ENCODE measurements at regions not wholly inside any gene's neighbourhood (a gene's known extent, or its start where the extent isn't known, plus 50 kb on each side); places are given as distances from the start of the nearest gene placed in this dataset.

DNA sequence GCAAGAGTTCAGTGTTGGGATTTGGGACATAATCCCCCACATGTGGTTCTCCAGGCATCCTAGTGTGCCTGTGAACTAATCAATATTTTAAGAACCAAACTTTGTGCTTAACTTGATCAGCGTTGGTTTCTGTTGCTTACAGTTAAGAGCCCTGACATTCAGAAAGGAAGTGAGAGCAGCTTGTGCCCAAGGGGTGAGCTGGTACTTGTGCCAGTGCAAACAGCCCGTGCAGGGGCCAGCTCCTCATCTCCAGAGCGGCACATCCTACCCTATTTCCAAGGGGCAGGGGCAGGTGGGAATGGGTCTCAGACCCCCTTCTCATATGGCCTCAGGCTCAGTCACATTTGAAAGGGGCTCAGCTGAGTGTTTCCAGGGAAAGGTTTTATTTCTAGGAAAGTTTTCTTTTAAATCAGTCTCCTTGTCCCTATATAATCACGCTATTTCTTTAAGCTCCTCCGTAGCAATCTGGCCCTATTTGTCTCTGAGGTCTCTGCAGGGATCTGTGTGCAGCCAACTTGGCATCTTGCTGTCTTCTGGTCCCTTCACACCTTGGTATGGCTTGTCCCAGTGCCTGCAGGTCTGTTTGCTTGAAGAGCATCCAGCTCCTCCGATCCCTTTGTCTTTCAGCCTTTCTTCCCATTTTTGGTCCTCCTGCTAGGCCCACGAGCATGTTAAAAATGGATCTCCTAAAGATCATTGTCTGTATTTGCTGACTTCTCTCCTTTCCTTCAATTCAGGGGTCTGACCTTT, 358.9 kb downstream of the HRH4 start:
- no peak overlapping the region for H3K27ac ChIP-seq (ENCODE audit: low read depth, low read length)
- no peak for DNase-seq (ENCODE audit: low read depth, low spot score)
- TF ChIP-seq, protein P1, sequence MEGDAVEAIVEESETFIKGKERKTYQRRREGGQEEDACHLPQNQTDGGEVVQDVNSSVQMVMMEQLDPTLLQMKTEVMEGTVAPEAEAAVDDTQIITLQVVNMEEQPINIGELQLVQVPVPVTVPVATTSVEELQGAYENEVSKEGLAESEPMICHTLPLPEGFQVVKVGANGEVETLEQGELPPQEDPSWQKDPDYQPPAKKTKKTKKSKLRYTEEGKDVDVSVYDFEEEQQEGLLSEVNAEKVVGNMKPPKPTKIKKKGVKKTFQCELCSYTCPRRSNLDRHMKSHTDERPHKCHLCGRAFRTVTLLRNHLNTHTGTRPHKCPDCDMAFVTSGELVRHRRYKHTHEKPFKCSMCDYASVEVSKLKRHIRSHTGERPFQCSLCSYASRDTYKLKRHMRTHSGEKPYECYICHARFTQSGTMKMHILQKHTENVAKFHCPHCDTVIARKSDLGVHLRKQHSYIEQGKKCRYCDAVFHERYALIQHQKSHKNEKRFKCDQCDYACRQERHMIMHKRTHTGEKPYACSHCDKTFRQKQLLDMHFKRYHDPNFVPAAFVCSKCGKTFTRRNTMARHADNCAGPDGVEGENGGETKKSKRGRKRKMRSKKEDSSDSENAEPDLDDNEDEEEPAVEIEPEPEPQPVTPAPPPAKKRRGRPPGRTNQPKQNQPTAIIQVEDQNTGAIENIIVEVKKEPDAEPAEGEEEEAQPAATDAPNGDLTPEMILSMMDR (IDR thresholded peaks at IDR 0.05; ENCODE audit: low read depth, low read length): no peak
- no peaks in the 10 kb centered on the region for H3K9me3 ChIP-seq (ENCODE audit: control insufficient read depth, insufficient read depth, low read length)
- ChIA-PET CTCF (no interaction called here), POLR2A (no interaction called here)
- no peaks in the 10 kb centered on the region for H3K27me3 ChIP-seq (ENCODE audit: control insufficient read depth, insufficient read depth, low read length)
- H3K4me3 ChIP-seq (ENCODE audit: low read depth, low read length): no peak overlapping the region

DNA sequence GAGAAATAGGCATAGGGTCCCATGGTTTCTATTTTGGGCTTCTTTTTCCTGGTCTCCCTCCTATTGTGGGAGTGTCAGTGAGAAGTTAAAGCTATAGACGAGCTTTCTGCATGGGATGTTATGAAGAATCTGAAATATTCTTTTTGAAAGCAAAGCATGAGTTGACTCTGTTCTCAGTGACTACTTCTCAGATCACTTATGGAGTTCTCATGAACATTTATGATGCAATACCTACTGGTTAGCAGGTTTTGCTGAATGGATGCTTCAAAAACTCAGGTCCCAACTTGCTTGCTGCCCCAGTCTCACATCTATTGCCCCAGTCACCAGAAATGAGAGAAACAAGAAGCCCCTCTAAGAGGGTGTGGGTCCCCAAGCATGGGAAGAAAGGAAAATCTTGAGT, 365.0 kb downstream of the HRH4 start:
- Histone ChIP-seq H3K27me3 (ENCODE audit: control insufficient read depth, insufficient read depth, low read length) (peaks cover 2% of the 10 kb centered on the region), H3K4me3 (ENCODE audit: low read depth, low read length) (no peak overlapping the region), H3K9me3 (ENCODE audit: control insufficient read depth, insufficient read depth, low read length) (no peaks in the 10 kb centered on the region), H3K27ac (ENCODE audit: low read depth, low read length) (no peak overlapping the region)
- TF ChIP-seq, protein P1 (IDR thresholded peaks at IDR 0.05; ENCODE audit: low read depth, low read length): no peak
- CTCF ChIA-PET: no interaction called here
- POLR2A ChIA-PET: no interaction called here
- no peak for DNase-seq (ENCODE audit: low read depth, low spot score)

DNA sequence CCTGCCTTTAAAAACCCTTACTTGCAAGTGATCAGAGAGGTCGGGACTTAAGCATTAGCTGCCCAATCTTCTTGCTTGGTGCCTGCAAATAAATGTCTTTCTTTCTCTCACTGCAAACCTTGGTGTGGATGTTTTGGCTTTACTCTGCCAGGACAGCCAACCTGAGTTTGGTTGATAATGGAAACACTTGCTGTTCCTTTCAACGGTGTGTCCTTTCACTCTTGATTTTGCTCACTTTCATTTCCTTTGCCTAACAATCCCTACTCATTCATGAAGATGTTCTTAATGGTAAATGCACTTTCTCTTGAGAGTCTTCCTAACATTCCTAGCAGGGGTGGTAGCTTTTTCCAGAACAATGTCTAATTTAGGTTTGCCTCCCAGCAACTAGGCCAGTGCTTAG, 366.2 kb downstream of the HRH4 start:
- TF ChIP-seq, protein P1 (IDR thresholded peaks at IDR 0.05; ENCODE audit: low read depth, low read length): no peak
- Histone ChIP-seq H3K4me3 (ENCODE audit: low read depth, low read length) (no peak overlapping the region), H3K27ac (ENCODE audit: low read depth, low read length) (no peak overlapping the region), H3K9me3 (ENCODE audit: control insufficient read depth, insufficient read depth, low read length) (no peaks in the 10 kb centered on the region), H3K27me3 (ENCODE audit: control insufficient read depth, insufficient read depth, low read length) (peaks cover 2% of the 10 kb centered on the region)
- ChIA-PET CTCF (no interaction called here), POLR2A (no interaction called here)
- DNase-seq (ENCODE audit: low read depth, low spot score): no peak

DNA sequence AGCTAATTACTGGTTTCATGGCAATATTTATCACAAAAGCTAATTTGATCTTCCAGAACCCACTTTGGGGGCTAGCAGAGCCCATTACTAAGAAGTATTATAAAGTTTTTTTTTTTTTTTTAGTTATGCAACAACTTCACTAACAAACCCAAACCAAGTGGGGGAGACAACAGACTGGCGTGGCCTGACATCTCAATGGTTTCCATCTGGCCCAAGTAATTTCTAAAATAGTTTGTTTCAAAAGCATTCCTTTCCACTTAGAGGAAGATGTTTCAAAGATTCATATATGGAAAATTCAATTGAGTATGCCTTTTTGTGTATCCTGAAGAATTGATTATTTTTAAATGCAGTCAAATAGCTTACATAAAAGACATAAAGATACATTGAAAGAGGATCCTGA, 367.1 kb downstream of the HRH4 start:
- TF ChIP-seq, protein P1 (IDR thresholded peaks at IDR 0.05; ENCODE audit: low read depth, low read length): no peak
- no peak overlapping the region for H3K27ac ChIP-seq (ENCODE audit: low read depth, low read length)
- no peak for DNase-seq (ENCODE audit: low read depth, low spot score)
- no peak overlapping the region for H3K4me3 ChIP-seq (ENCODE audit: low read depth, low read length)
- POLR2A ChIA-PET: no interaction called here
- CTCF ChIA-PET: no interaction called here
- H3K9me3 ChIP-seq (ENCODE audit: control insufficient read depth, insufficient read depth, low read length): no peaks in the 10 kb centered on the region
- peaks cover 2% of the 10 kb centered on the region for H3K27me3 ChIP-seq (ENCODE audit: control insufficient read depth, insufficient read depth, low read length)

DNA sequence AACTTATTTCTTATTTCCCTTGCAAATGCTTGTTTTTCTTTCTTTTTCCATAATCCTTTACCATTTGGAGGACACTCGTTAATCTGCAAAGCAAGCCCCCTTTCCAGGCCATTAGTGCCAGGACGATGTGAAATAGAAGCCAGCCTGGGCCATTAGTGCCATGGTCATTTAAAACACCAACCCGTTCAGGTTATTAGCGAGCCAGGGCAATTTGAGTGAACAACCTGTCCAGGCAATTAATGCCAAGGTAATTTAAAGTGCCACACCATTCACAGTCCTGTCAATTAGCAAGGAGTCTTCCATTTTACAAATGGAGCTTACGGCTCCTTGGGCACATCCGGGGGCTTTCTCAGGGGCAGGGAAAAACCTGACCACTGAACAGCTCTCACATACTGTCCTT, 370.6 kb downstream of the HRH4 start:
- ChIA-PET CTCF (no interaction called here), POLR2A (no interaction called here)
- no peak overlapping the region for H3K4me3 ChIP-seq (ENCODE audit: low read depth, low read length)
- peaks cover 2% of the 10 kb centered on the region for H3K27me3 ChIP-seq (ENCODE audit: control insufficient read depth, insufficient read depth, low read length)
- no peak for DNase-seq (ENCODE audit: low read depth, low spot score)
- TF ChIP-seq, protein P1 (IDR thresholded peaks at IDR 0.05; ENCODE audit: low read depth, low read length): no peak
- H3K9me3 ChIP-seq (ENCODE audit: control insufficient read depth, insufficient read depth, low read length): no peaks in the 10 kb centered on the region
- H3K27ac ChIP-seq (ENCODE audit: low read depth, low read length): no peak overlapping the region
